HG02840 (cell line): ENCODE measurements at regions not wholly inside any gene's neighbourhood (a gene's known extent, or its start where the extent isn't known, plus 50 kb on each side); places are given as distances from the start of the nearest gene placed in this dataset.
"Not testable (repeated sequence)": the region's sequence is repeated elsewhere in the genome, so short reads cannot be mapped to it uniquely, and the experiment has no call there.

ENCODE experiments used
- ATAC-seq: cut with Tn5 transposase; IDR thresholded peaks from one replicate; pipeline ENCODE4 v1.9.1; 2021; ENCODE audit warnings: mild to moderate bottlenecking, moderate library complexity, moderate number of reproducible peaks; ENCODE audit not compliant: unreplicated experiment, low FRiP score

- no peak for ATAC-seq
Measured at GRCh38 chr20:19921284-19921793, 95.8 kb upstream of the NAA20 start.

GRCh38 chr20:19921829-19922228 is 95.3 kb upstream of the NAA20 start:
- ATAC-seq: not testable (repeated sequence)

- ATAC-seq: no peak
Measured at GRCh38 chr20:19922716-19923115, 94.4 kb upstream of the NAA20 start.

GRCh38 chr20:19923762-19924161 is 93.4 kb upstream of the NAA20 start:
- ATAC-seq: no peak

GRCh38 chr20:19924255-19924654 is 92.9 kb upstream of the NAA20 start:
- no peak for ATAC-seq

- ATAC-seq: no peak
Measured at GRCh38 chr20:19926591-19926990, 90.6 kb upstream of the NAA20 start.

GRCh38 chr20:19928328-19929011 is 88.7 kb upstream of the NAA20 start:
- no peak for ATAC-seq

- ATAC-seq: no peak
Measured at GRCh38 chr20:19929012-19929360, 88.2 kb upstream of the NAA20 start.

GRCh38 chr20:19929481-19930145 is 87.5 kb upstream of the NAA20 start:
- no peak for ATAC-seq

GRCh38 chr20:19930426-19930825 is 86.7 kb upstream of the NAA20 start:
- ATAC-seq: no peak

- no peak for ATAC-seq
Measured at GRCh38 chr20:19932170-19932667, 84.9 kb upstream of the NAA20 start.

GRCh38 chr20:19934792-19935491 is 82.2 kb upstream of the NAA20 start:
- ATAC-seq: no peak

- ATAC-seq: no peak
Measured at GRCh38 chr20:19935842-19936241, 81.3 kb upstream of the NAA20 start.

- no peak for ATAC-seq
Measured at GRCh38 chr20:19936466-19937200, 80.5 kb upstream of the NAA20 start.

- no peak for ATAC-seq
Measured at GRCh38 chr20:19937218-19937617, 79.9 kb upstream of the NAA20 start.

GRCh38 chr20:19937651-19938420 is 79.3 kb upstream of the NAA20 start:
- peak; percentile 51 for ATAC-seq

GRCh38 chr20:19938421-19939090 is 78.6 kb upstream of the NAA20 start:
- ATAC-seq: no peak

GRCh38 chr20:19940988-19941460 is 76.1 kb upstream of the NAA20 start:
- ATAC-seq: no peak

- no peak for ATAC-seq
Measured at GRCh38 chr20:19942611-19943010, 74.6 kb upstream of the NAA20 start.
